GM12878 (cell line): ENCODE measurements at regions not wholly inside any gene's neighbourhood (a gene's known extent, or its start where the extent isn't known, plus 50 kb on each side); places are given as distances from the start of the nearest gene placed in this dataset.

ENCODE experiments used
- ATAC-seq: fragments of 200-7000 bp; cut with Tn5 transposase; 3 replicates; pipeline ENCODE4 v1.9.1; 2020; ENCODE audit warnings: mild to moderate bottlenecking, moderate library complexity
- BruUV-seq: library from RNA; stranded (reverse); fragments of 400-500 nt; replicated peaks from 2 replicates; lab custom pipeline; 2021; lab: Mats Ljungman, UMichigan
- CTCF ChIA-PET: fragments of 300-600 bp; sonication (Branson Sonifier 250); formaldehyde crosslinking; extraction: SDS; loops from one replicate; lab custom pipeline; 2021; ENCODE audit warnings: inconsistent platforms; lab: Yijun Ruan, JAX
- POLR2A ChIA-PET: fragments of 350-600 bp; formaldehyde crosslinking; extraction: SDS; loops from one replicate; lab custom pipeline; 2021; ENCODE audit warnings: inconsistent platforms; lab: Charles Lee
- RAD21 ChIA-PET: fragments of 300-600 bp; sonication (Branson Sonifier 250); formaldehyde crosslinking; loops from one replicate; lab custom pipeline; 2023; ENCODE audit warnings: antibody characterized with exemption; ENCODE audit not compliant: unreplicated experiment; lab: Charles Lee
- SMC1A ChIA-PET: fragments of 300-600 bp; sonication (Branson Sonifier 250); formaldehyde crosslinking; loops from one replicate; lab custom pipeline; 2023; ENCODE audit not compliant: unreplicated experiment, uncharacterized antibody; lab: Charles Lee
- DNase-seq: peaks from one replicate; pipeline ENCODE4 v3.0.0-alpha.2; 2011; ENCODE audit warnings: low read depth, low spot score
- FAIRE-seq: peaks from 3 replicates; lab custom pipeline; 2011; peaks lifted over from hg19 to GRCh38; lab: Jason Lieb, UNC
- H2AFZ ChIP-seq: 2 replicates; pipeline ENCODE4 v1.6.0; 2011; ENCODE audit warnings: low read depth, low read length, control low read depth; ENCODE audit not compliant: control insufficient read depth
- H3K27ac ChIP-seq: 2 replicates; pipeline ENCODE4 v1.5.1; 2011; ENCODE audit warnings: control low read depth; ENCODE audit not compliant: control insufficient read depth, insufficient read depth
- H3K27me3 ChIP-seq, 2 experiments: replicated peaks in 1 of 2; 2 replicates each; pipeline versions ENCODE4 v1.6.0 to v1.6.1; 2011; ENCODE audit warnings: low read length in 1 of 2; ENCODE audit not compliant: control insufficient read depth in 2 of 2, insufficient read depth in 2 of 2
- H3K36me3 ChIP-seq, 2 experiments: 2 replicates each; pipeline ENCODE4 v1.5.1; 2011; ENCODE audit warnings: low read length in 1 of 2; ENCODE audit not compliant: control insufficient read depth in 2 of 2, insufficient read depth in 2 of 2
- H3K4me1 ChIP-seq: 2 replicates; pipeline ENCODE4 v1.6.1; 2011; ENCODE audit warnings: mild to moderate bottlenecking, low read length, moderate library complexity, mixed read lengths; ENCODE audit not compliant: control insufficient read depth, insufficient read depth
- H3K4me2 ChIP-seq: 2 replicates; pipeline ENCODE4 v1.6.0; 2011; ENCODE audit warnings: control low read depth; ENCODE audit not compliant: control insufficient read depth, insufficient read depth
- H3K4me3 ChIP-seq: fragments of 200-600 bp; sonication (generic); 2 replicates; pipeline ENCODE4 v1.5.1; 2016
- H3K79me2 ChIP-seq: 2 replicates; pipeline ENCODE4 v1.6.0; 2011; ENCODE audit warnings: low read length; ENCODE audit not compliant: control insufficient read depth, insufficient read depth
- H3K9ac ChIP-seq: 2 replicates; pipeline ENCODE4 v1.8.0; 2011; ENCODE audit warnings: low read length, control low read depth, mixed read lengths; ENCODE audit not compliant: control insufficient read depth, insufficient read depth
- H3K9me3 ChIP-seq: replicated peaks from 3 replicates; pipeline ENCODE4 v1.5.1; 2011; ENCODE audit warnings: mild to moderate bottlenecking, low read length; ENCODE audit not compliant: control insufficient read depth, insufficient read depth
- H4K20me1 ChIP-seq: 2 replicates; pipeline ENCODE4 v1.6.0; 2011; ENCODE audit not compliant: control insufficient read depth, insufficient read depth
- BRCA1 ChIP-seq: IDR thresholded peaks from 2 replicates; pipeline ENCODE4 v1.6.1; 2011; ENCODE audit warnings: low read depth, low read length, improper control_type of control experiment
- EP300 ChIP-seq, 2 experiments: fragments of 150-350 bp in 1 of 2; IDR thresholded peaks; 2 replicates each; pipeline ENCODE4 v1.6.1; 2011 to 2012; ENCODE audit warnings: low read depth in 2 of 2, low read length in 2 of 2, borderline replicate concordance in 1 of 2, improper control_type of control experiment in 1 of 2, inconsistent platforms in 1 of 2; ENCODE audit not compliant: control insufficient read depth in 1 of 2
- ESRRA ChIP-seq: IDR thresholded peaks from 2 replicates; pipeline ENCODE4 v1.6.1; 2012; ENCODE audit warnings: mild to moderate bottlenecking, low read length, improper control_type of control experiment
- IKZF2 ChIP-seq, 2 experiments: fragments of 450-650 bp; IDR thresholded peaks; 2 replicates each; pipeline ENCODE4 v1.6.1; 2017; ENCODE audit warnings: mild to moderate bottlenecking in 2 of 2, moderate library complexity in 2 of 2
- IRF5 ChIP-seq: fragments of 450-650 bp; IDR thresholded peaks from 2 replicates; pipeline ENCODE4 v1.6.1; 2017; ENCODE audit warnings: borderline replicate concordance
- MAX ChIP-seq: IDR thresholded peaks from 2 replicates; pipeline ENCODE4 v1.6.1; 2012; ENCODE audit warnings: low read depth, low read length, improper control_type of control experiment
- NR2C2 ChIP-seq: IDR thresholded peaks from 2 replicates; pipeline ENCODE4 v1.6.1; 2011; ENCODE audit warnings: borderline replicate concordance, low read depth; ENCODE audit not compliant: control insufficient read depth, insufficient read length
- PAX5 ChIP-seq: IDR thresholded peaks from 2 replicates; pipeline ENCODE4 v1.6.1; 2011; ENCODE audit warnings: low read depth, low read length, borderline replicate concordance
- TARDBP ChIP-seq: IDR thresholded peaks from 2 replicates; pipeline ENCODE4 v1.6.1; 2016; ENCODE audit warnings: borderline replicate concordance
- ZNF622 ChIP-seq: fragments of 450-650 bp; IDR thresholded peaks from 2 replicates; pipeline ENCODE4 v1.6.1; 2017; ENCODE audit warnings: mild to moderate bottlenecking, inconsistent platforms
- ZSCAN29 ChIP-seq: fragments of 450-650 bp; IDR thresholded peaks from 2 replicates; pipeline ENCODE4 v1.6.1; 2017; ENCODE audit warnings: mild to moderate bottlenecking, moderate library complexity
- WGBS: methylation state at CpG from one replicate; pipeline ENCODE4 v1.1.6; 2016; ENCODE audit warnings: low lambda C conversion rate; ENCODE audit not compliant: insufficient replicate concordance, insufficient coverage; ENCODE audit errors: missing lambda C conversion rate; 5-methylcytosine and 5-hydroxymethylcytosine counted together
- in situ Hi-C: fragments of 300-500 bp; cut with MboI; formaldehyde crosslinking; loops from 9 replicates; pipeline ENCODE4 v1.14.3; 2018; ENCODE audit warnings: mixed read lengths
- intact Hi-C: fragments of 100-400 bp; cut with micrococcal nuclease; formaldehyde crosslinking; loops from one replicate; pipeline ENCODE4 v1.14.2; 2022; ENCODE audit not compliant: unreplicated experiment
- TF ChIP-seq, protein P1 (sequence below): fragments of 450-650 bp; IDR thresholded peaks from 2 replicates; pipeline ENCODE4 v1.6.1; 2016; ENCODE audit warnings: mild to moderate bottlenecking
- TF ChIP-seq, protein P2 (sequence below): IDR thresholded peaks from 2 replicates; pipeline ENCODE4 v1.6.1; 2012; ENCODE audit warnings: low read length, inconsistent platforms
- TF ChIP-seq, protein P3 (sequence below): fragments of 450-650 bp; IDR thresholded peaks from 2 replicates; pipeline ENCODE4 v1.6.1; 2018; ENCODE audit warnings: borderline replicate concordance, mild to moderate bottlenecking; ENCODE audit not compliant: partially characterized antibody

GRCh38 chr11:95308512-95309035, 77.6 kb upstream of the SESN3 start:
- Histone ChIP-seq H3K4me3 (no peak overlapping the region), H3K9ac (no peak overlapping the region), H2AFZ (no peak overlapping the region), H3K27ac (no peak overlapping the region), H3K9me3 (no peaks in the 10 kb centered on the region), H4K20me1 (no peaks in the 10 kb centered on the region), H3K79me2 (no peaks in the 10 kb centered on the region), H3K4me2 (no peak overlapping the region), H3K36me3 (no peaks in the 10 kb centered on the region), H3K4me1 (no peaks in the 10 kb centered on the region), H3K27me3 (no peaks in the 10 kb centered on the region; a peak in 1 of 4 replicates)
- BruUV-seq, result no TSS peak
- CTCF ChIA-PET, result no interaction called here
- POLR2A ChIA-PET, result no interaction called here
- SMC1A ChIA-PET, result interaction anchor here (1.0 kb wide), 1 partner anchor 45 kb away, joined by 3 read pairs; no protein-coding TSS in a partner anchor
- in situ Hi-C loops, result no loop called here
- DNase-seq, result no peak
- intact Hi-C loops, result no loop called here
- 15% methylated on average over 2 of the region's 2 CpGs for WGBS
- no peak for TF ChIP-seq PAX5
- TF ChIP-seq TARDBP, result no peak
- no peak for TF ChIP-seq IKZF2 (IDR thresholded peaks at IDR 0.05)
- no peak for TF ChIP-seq NR2C2
- TF ChIP-seq ESRRA, result no peak
- TF ChIP-seq ZSCAN29, result no peak
- TF ChIP-seq IRF5, result no peak
- TF ChIP-seq, protein P1, sequence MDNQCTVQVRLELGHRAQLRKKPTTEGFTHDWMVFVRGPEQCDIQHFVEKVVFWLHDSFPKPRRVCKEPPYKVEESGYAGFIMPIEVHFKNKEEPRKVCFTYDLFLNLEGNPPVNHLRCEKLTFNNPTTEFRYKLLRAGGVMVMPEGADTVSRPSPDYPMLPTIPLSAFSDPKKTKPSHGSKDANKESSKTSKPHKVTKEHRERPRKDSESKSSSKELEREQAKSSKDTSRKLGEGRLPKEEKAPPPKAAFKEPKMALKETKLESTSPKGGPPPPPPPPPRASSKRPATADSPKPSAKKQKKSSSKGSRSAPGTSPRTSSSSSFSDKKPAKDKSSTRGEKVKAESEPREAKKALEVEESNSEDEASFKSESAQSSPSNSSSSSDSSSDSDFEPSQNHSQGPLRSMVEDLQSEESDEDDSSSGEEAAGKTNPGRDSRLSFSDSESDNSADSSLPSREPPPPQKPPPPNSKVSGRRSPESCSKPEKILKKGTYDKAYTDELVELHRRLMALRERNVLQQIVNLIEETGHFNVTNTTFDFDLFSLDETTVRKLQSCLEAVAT, result no peak
- no peak for TF ChIP-seq BRCA1
- TF ChIP-seq, protein P2, sequence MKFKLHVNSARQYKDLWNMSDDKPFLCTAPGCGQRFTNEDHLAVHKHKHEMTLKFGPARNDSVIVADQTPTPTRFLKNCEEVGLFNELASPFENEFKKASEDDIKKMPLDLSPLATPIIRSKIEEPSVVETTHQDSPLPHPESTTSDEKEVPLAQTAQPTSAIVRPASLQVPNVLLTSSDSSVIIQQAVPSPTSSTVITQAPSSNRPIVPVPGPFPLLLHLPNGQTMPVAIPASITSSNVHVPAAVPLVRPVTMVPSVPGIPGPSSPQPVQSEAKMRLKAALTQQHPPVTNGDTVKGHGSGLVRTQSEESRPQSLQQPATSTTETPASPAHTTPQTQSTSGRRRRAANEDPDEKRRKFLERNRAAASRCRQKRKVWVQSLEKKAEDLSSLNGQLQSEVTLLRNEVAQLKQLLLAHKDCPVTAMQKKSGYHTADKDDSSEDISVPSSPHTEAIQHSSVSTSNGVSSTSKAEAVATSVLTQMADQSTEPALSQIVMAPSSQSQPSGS, result no peak
- TF ChIP-seq EP300 (IDR thresholded peaks at IDR 0.05; ENCODE audit: borderline replicate concordance in 1 of 2, control insufficient read depth in 1 of 2, low read depth in 2 of 2, low read length in 2 of 2), result no peak
- TF ChIP-seq MAX, result no peak
- TF ChIP-seq ZNF622, result no peak
- TF ChIP-seq, protein P3, sequence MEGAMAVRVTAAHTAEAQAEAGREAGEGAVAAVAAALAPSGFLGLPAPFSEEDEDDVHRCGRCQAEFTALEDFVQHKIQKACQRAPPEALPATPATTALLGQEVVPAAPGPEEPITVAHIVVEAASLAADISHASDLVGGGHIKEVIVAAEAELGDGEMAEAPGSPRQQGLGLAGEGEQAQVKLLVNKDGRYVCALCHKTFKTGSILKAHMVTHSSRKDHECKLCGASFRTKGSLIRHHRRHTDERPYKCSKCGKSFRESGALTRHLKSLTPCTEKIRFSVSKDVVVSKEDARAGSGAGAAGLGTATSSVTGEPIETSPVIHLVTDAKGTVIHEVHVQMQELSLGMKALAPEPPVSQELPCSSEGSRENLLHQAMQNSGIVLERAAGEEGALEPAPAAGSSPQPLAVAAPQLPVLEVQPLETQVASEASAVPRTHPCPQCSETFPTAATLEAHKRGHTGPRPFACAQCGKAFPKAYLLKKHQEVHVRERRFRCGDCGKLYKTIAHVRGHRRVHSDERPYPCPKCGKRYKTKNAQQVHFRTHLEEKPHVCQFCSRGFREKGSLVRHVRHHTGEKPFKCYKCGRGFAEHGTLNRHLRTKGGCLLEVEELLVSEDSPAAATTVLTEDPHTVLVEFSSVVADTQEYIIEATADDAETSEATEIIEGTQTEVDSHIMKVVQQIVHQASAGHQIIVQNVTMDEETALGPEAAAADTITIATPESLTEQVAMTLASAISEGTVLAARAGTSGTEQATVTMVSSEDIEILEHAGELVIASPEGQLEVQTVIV, result no peak
- RAD21 ChIA-PET, result no interaction called here
- no peak for ATAC-seq
- FAIRE-seq, result no peak
